OCI-LY1 (cell line): ENCODE measurements at regions not wholly inside any gene's neighbourhood (a gene's known extent, or its start where the extent isn't known, plus 50 kb on each side); places are given as distances from the start of the nearest gene placed in this dataset.

Experiments used
- H2AFZ ChIP-seq: fragments of 200-600 bp; sonication (generic), shearing (Covaris generic); 2 replicates; pipeline ENCODE4 v1.6.0; 2014; ENCODE audit warnings: antibody characterized with exemption, mild to moderate bottlenecking, low read length
- H3F3A ChIP-seq: fragments of 200-600 bp; sonication (generic), shearing (Covaris generic); 2 replicates; pipeline ENCODE4 v1.6.0; 2014; ENCODE audit warnings: mild to moderate bottlenecking, antibody characterized with exemption, low read length, moderate library complexity; ENCODE audit not compliant: insufficient read depth
- H3K27ac ChIP-seq: fragments of 200-600 bp; sonication (generic); 2 replicates; pipeline ENCODE4 v1.5.1; 2014; ENCODE audit warnings: low read length, mixed run types, mild to moderate bottlenecking, low read depth; ENCODE audit not compliant: poor library complexity, severe bottlenecking
- H3K27me3 ChIP-seq: fragments of 200-600 bp; sonication (generic); 2 replicates; pipeline ENCODE4 v1.6.0; 2014; ENCODE audit warnings: antibody characterized with exemption, mild to moderate bottlenecking, low read length, moderate library complexity; ENCODE audit not compliant: insufficient read depth
- H3K36me3 ChIP-seq: fragments of 200-600 bp; sonication (generic); 2 replicates; pipeline ENCODE4 v1.6.1; 2014; ENCODE audit warnings: mild to moderate bottlenecking, antibody characterized with exemption, low read length, moderate library complexity, mixed read lengths; ENCODE audit not compliant: insufficient read depth
- H3K4me1 ChIP-seq: fragments of 200-600 bp; sonication (generic); 2 replicates; pipeline ENCODE4 v1.5.1; 2014; ENCODE audit warnings: mild to moderate bottlenecking, low read length, moderate library complexity; ENCODE audit not compliant: insufficient read depth, severe bottlenecking
- H3K4me2 ChIP-seq: fragments of 200-600 bp; sonication (generic), shearing (Covaris generic); 2 replicates; pipeline ENCODE4 v1.6.1; 2014; ENCODE audit warnings: low read length
- H3K4me3 ChIP-seq: fragments of 200-600 bp; sonication (generic); 2 replicates; pipeline ENCODE4 v1.5.1; 2014; ENCODE audit warnings: low read length, low read depth, mild to moderate bottlenecking, mixed read lengths; ENCODE audit not compliant: poor library complexity, severe bottlenecking
- H3K79me2 ChIP-seq: fragments of 200-600 bp; shearing (Covaris generic); 2 replicates; pipeline ENCODE4 v1.6.1; 2016; ENCODE audit warnings: mixed run types, low read length, mixed read lengths; ENCODE audit not compliant: insufficient read depth
- H3K9ac ChIP-seq: fragments of 200-600 bp; sonication (generic), shearing (Covaris generic); 2 replicates; pipeline ENCODE4 v1.6.1; 2014; ENCODE audit warnings: mild to moderate bottlenecking, low read length, mixed read lengths
- H3K9me2 ChIP-seq: fragments of 200-600 bp; sonication (generic), shearing (Covaris generic); 2 replicates; pipeline ENCODE4 v1.6.1; 2014; ENCODE audit warnings: low read depth, mild to moderate bottlenecking, low read length, mixed read lengths
- H3K9me3 ChIP-seq: fragments of 200-600 bp; shearing (Covaris generic); 2 replicates; pipeline ENCODE4 v1.6.1; 2014; ENCODE audit warnings: low read length, mixed read lengths
- H4K20me1 ChIP-seq: fragments of 200-600 bp; sonication (generic), shearing (Covaris generic); 2 replicates; pipeline ENCODE4 v1.6.0; 2016; ENCODE audit warnings: mild to moderate bottlenecking, low read length; ENCODE audit not compliant: insufficient read depth
- EZH2 ChIP-seq: fragments of 200-600 bp; sonication (generic), shearing (Covaris generic); IDR thresholded peaks from 2 replicates; pipeline ENCODE4 v1.8.0; 2017; ENCODE audit warnings: borderline replicate concordance, mixed run types, mild to moderate bottlenecking, antibody characterized with exemption, low read length, moderate library complexity, mixed read lengths
- TF ChIP-seq, protein P1 (sequence below): fragments of 200-600 bp; sonication (generic), shearing (Covaris generic); IDR thresholded peaks from 2 replicates; pipeline ENCODE4 v1.5.1; 2017; ENCODE audit warnings: mild to moderate bottlenecking, antibody characterized with exemption, low read length, moderate library complexity, mixed read lengths

DNA sequence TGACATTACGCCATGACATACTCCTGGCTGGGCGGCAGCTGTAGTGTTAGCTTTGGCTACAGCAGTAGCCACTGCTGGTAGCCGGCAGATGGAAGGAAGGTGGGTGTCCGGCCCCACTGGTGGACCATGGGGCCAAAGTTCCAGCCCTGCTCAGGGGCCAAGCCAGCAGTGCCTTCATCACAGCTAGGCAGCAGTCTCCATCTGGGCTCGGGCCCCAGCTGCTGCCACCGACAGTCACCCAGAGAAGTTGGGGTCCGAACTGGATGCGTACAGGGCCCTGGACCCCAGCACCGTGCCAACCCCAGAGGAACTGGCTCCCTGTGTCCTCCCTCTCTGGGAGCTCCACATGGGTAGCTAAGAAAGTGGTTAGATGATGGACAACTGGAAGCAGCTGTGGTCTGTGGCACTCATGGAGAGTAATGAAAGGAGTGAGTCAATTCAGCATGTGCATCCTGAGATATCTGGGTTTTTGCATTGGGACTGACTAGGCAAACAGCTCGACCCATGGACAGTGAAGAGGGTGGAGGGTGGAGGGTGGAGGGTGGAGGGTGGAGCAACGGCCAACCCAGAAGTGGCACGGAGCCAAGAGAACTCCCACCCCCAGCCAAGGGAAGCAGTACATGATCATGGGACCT lies 366.6 kb upstream of the GRIA3 start:
- Histone ChIP-seq H3K4me3 (no peak overlapping the region), H3K9me3 (no peaks in the 10 kb centered on the region), H3K4me2 (no peak overlapping the region), H4K20me1 (no peaks in the 10 kb centered on the region), H3K4me1 (no peaks in the 10 kb centered on the region), H3K36me3 (no peaks in the 10 kb centered on the region), H3K79me2 (no peaks in the 10 kb centered on the region), H3F3A (no peaks in the 10 kb centered on the region), H3K27me3 (no peaks in the 10 kb centered on the region), H2AFZ (no peak overlapping the region), H3K9me2 (no peaks in the 10 kb centered on the region), H3K9ac (no peak overlapping the region), H3K27ac (no peak overlapping the region)
- TF ChIP-seq EZH2 = no peak
- TF ChIP-seq, protein P1, sequence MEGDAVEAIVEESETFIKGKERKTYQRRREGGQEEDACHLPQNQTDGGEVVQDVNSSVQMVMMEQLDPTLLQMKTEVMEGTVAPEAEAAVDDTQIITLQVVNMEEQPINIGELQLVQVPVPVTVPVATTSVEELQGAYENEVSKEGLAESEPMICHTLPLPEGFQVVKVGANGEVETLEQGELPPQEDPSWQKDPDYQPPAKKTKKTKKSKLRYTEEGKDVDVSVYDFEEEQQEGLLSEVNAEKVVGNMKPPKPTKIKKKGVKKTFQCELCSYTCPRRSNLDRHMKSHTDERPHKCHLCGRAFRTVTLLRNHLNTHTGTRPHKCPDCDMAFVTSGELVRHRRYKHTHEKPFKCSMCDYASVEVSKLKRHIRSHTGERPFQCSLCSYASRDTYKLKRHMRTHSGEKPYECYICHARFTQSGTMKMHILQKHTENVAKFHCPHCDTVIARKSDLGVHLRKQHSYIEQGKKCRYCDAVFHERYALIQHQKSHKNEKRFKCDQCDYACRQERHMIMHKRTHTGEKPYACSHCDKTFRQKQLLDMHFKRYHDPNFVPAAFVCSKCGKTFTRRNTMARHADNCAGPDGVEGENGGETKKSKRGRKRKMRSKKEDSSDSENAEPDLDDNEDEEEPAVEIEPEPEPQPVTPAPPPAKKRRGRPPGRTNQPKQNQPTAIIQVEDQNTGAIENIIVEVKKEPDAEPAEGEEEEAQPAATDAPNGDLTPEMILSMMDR = no peak

DNA sequence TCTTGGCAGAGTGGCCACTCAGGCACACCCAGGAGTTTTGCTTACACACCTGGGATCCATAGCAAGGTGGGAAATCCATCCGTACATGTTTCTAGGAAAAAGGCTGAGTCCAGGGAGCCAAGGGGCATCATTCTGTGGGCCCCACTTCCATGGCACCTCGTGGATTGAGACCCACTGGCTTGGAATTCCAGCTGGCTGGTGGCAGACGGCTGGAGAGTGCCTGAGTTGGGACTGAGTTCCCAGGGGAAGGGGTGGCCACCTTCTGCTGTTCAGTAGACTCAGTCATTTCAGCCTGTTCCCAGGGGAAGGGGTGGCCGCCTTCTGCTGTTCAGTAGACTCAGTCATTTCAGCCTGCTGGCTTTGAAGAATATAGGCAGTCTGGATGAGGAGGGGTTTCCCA lies 366.0 kb upstream of the GRIA3 start:
- Histone ChIP-seq H3K4me3 (no peak overlapping the region), H3K4me2 (no peak overlapping the region), H3K27me3 (no peaks in the 10 kb centered on the region), H3F3A (no peaks in the 10 kb centered on the region), H3K79me2 (no peaks in the 10 kb centered on the region), H3K36me3 (no peaks in the 10 kb centered on the region), H3K27ac (no peak overlapping the region), H3K9me2 (no peaks in the 10 kb centered on the region), H2AFZ (no peak overlapping the region), H3K9ac (no peak overlapping the region), H3K9me3 (no peaks in the 10 kb centered on the region), H4K20me1 (no peaks in the 10 kb centered on the region), H3K4me1 (no peaks in the 10 kb centered on the region)
- no peak for TF ChIP-seq EZH2
- TF ChIP-seq, protein P1 = no peak

DNA sequence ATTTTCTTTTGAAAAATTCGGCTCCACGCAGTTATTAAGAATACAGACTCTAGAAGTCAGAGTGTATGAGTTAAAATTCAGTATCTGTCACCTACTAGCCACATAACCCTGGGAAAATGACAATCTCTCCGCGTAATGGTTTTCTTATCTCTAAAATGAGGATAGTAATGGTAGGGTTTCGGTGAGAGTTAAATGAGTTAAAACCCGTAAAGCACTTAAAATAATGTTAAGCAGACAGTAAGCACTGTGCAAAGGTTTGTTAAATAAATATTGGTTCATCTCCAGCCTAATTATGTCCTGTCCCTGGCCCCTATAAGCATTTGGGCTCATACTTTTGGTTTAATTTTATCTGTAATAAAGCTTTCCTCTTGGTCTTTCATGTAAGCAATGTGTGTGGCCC lies 350.8 kb upstream of the GRIA3 start:
- H3K4me2 ChIP-seq = no peak overlapping the region
- H3K36me3 ChIP-seq = no peaks in the 10 kb centered on the region
- no peaks in the 10 kb centered on the region for H3K27me3 ChIP-seq
- TF ChIP-seq, protein P1 = no peak
- TF ChIP-seq EZH2 = no peak
- no peaks in the 10 kb centered on the region for H3K9me2 ChIP-seq
- H3K9ac ChIP-seq = no peak overlapping the region
- no peaks in the 10 kb centered on the region for H3K4me1 ChIP-seq
- no peaks in the 10 kb centered on the region for H3F3A ChIP-seq
- H4K20me1 ChIP-seq = no peaks in the 10 kb centered on the region
- no peak overlapping the region for H3K4me3 ChIP-seq
- no peaks in the 10 kb centered on the region for H3K9me3 ChIP-seq
- no peak overlapping the region for H3K27ac ChIP-seq
- no peaks in the 10 kb centered on the region for H3K79me2 ChIP-seq
- H2AFZ ChIP-seq = no peak overlapping the region
